ENCODE measurements at regions not wholly inside any gene's neighbourhood (a gene's known extent, or its start where the extent isn't known, plus 50 kb on each side); places are given as distances from the start of the nearest gene placed in this dataset.

DNA sequence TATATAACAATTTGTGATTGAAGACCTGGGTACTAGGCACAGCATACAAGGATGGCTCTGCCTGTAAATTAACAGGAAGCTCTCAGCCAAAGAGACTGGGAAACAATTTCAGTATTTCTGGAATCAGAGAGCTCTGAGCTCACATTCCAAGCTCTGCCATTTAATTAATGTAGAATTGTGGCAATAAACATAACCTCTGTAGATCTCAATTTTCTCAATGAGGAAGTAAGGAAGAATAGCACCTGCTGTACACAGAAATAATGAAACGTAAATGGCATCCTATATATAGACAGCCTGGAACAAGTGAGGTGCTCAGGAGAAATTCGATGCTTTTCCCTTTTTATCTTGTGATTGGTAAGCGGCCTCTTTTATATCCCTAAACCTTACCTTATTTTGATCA lies 538.5 kb upstream of the JAG1 start:
- TF ChIP-seq SMAD5 (IDR thresholded peaks at IDR 0.05; ENCODE audit: low read depth) (no peak), STAT1 (conservative IDR thresholded peaks at IDR 0.05) (no peak)

All from GM12878 (cell line).